ENCODE measurements at regions not wholly inside any gene's neighbourhood (a gene's known extent, or its start where the extent isn't known, plus 50 kb on each side); places are given as distances from the start of the nearest gene placed in this dataset.

DNA sequence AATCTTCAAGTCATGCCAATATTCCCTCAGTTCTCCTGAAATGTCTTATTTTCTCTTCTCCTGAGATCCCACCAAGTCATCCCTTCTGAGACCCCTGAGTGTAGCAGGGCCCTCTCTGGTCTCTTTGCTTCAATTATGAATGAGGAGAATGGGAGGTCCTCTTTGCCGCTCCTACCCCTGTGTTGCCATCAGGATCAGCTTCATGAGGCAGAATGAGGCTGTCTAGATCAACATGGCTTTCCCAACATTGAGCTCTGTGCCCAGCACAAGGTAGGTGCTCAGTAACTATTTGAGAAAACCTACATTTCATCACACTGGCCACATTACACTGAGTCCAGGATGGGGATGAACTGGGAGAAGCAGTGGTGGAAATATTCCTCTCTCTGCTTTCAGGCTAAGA, 107.2 kb downstream of the ZNF280B start:
- TF ChIP-seq, protein P1, sequence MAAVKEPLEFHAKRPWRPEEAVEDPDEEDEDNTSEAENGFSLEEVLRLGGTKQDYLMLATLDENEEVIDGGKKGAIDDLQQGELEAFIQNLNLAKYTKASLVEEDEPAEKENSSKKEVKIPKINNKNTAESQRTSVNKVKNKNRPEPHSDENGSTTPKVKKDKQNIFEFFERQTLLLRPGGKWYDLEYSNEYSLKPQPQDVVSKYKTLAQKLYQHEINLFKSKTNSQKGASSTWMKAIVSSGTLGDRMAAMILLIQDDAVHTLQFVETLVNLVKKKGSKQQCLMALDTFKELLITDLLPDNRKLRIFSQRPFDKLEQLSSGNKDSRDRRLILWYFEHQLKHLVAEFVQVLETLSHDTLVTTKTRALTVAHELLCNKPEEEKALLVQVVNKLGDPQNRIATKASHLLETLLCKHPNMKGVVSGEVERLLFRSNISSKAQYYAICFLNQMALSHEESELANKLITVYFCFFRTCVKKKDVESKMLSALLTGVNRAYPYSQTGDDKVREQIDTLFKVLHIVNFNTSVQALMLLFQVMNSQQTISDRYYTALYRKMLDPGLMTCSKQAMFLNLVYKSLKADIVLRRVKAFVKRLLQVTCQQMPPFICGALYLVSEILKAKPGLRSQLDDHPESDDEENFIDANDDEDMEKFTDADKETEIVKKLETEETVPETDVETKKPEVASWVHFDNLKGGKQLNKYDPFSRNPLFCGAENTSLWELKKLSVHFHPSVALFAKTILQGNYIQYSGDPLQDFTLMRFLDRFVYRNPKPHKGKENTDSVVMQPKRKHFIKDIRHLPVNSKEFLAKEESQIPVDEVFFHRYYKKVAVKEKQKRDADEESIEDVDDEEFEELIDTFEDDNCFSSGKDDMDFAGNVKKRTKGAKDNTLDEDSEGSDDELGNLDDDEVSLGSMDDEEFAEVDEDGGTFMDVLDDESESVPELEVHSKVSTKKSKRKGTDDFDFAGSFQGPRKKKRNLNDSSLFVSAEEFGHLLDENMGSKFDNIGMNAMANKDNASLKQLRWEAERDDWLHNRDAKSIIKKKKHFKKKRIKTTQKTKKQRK (IDR thresholded peaks at IDR 0.05; ENCODE audit: low read length) = no peak
- TF ChIP-seq, protein P2, sequence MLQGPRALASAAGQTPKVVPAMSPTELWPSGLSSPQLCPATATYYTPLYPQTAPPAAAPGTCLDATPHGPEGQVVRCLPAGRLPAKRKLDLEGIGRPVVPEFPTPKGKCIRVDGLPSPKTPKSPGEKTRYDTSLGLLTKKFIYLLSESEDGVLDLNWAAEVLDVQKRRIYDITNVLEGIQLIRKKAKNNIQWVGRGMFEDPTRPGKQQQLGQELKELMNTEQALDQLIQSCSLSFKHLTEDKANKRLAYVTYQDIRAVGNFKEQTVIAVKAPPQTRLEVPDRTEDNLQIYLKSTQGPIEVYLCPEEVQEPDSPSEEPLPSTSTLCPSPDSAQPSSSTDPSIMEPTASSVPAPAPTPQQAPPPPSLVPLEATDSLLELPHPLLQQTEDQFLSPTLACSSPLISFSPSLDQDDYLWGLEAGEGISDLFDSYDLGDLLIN (CRISPR knock-in tag; IDR thresholded peaks at IDR 0.05; ENCODE audit: borderline replicate concordance) = no peak
- TF ChIP-seq MLLT10 (CRISPR knock-in tag; IDR thresholded peaks at IDR 0.05) (no peak), ZNF224 (CRISPR knock-in tag; IDR thresholded peaks at IDR 0.05) (no peak), ZNF136 (CRISPR knock-in tag; IDR thresholded peaks at IDR 0.05; ENCODE audit: low read depth) (no peak), HNF4G (IDR thresholded peaks at IDR 0.05; ENCODE audit: borderline replicate concordance, low read depth, low read length) (no peak), HNF4G (CRISPR knock-in tag; IDR thresholded peaks at IDR 0.05; ENCODE audit: borderline replicate concordance, low read depth) (no peak), PHF8 (CRISPR knock-in tag; IDR thresholded peaks at IDR 0.05) (no peak), SRSF4 (IDR thresholded peaks at IDR 0.05; ENCODE audit: low read depth, low read length, poor library complexity, severe bottlenecking) (no peak), HNRNPLL (IDR thresholded peaks at IDR 0.05; ENCODE audit: low read depth, low read length, poor library complexity, severe bottlenecking) (no peak)
- TF ChIP-seq, protein P3, sequence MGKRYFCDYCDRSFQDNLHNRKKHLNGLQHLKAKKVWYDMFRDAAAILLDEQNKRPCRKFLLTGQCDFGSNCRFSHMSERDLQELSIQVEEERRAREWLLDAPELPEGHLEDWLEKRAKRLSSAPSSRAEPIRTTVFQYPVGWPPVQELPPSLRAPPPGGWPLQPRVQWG (CRISPR knock-in tag; IDR thresholded peaks at IDR 0.05; ENCODE audit: borderline replicate concordance, low read depth) = no peak
- TF ChIP-seq, protein P4, sequence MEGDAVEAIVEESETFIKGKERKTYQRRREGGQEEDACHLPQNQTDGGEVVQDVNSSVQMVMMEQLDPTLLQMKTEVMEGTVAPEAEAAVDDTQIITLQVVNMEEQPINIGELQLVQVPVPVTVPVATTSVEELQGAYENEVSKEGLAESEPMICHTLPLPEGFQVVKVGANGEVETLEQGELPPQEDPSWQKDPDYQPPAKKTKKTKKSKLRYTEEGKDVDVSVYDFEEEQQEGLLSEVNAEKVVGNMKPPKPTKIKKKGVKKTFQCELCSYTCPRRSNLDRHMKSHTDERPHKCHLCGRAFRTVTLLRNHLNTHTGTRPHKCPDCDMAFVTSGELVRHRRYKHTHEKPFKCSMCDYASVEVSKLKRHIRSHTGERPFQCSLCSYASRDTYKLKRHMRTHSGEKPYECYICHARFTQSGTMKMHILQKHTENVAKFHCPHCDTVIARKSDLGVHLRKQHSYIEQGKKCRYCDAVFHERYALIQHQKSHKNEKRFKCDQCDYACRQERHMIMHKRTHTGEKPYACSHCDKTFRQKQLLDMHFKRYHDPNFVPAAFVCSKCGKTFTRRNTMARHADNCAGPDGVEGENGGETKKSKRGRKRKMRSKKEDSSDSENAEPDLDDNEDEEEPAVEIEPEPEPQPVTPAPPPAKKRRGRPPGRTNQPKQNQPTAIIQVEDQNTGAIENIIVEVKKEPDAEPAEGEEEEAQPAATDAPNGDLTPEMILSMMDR (CRISPR knock-in tag; IDR thresholded peaks at IDR 0.05) = no peak
- TF ChIP-seq, protein P5, sequence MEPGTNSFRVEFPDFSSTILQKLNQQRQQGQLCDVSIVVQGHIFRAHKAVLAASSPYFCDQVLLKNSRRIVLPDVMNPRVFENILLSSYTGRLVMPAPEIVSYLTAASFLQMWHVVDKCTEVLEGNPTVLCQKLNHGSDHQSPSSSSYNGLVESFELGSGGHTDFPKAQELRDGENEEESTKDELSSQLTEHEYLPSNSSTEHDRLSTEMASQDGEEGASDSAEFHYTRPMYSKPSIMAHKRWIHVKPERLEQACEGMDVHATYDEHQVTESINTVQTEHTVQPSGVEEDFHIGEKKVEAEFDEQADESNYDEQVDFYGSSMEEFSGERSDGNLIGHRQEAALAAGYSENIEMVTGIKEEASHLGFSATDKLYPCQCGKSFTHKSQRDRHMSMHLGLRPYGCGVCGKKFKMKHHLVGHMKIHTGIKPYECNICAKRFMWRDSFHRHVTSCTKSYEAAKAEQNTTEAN (CRISPR knock-in tag; conservative IDR thresholded peaks at IDR 0.05) = no peak
- TF ChIP-seq, protein P6, sequence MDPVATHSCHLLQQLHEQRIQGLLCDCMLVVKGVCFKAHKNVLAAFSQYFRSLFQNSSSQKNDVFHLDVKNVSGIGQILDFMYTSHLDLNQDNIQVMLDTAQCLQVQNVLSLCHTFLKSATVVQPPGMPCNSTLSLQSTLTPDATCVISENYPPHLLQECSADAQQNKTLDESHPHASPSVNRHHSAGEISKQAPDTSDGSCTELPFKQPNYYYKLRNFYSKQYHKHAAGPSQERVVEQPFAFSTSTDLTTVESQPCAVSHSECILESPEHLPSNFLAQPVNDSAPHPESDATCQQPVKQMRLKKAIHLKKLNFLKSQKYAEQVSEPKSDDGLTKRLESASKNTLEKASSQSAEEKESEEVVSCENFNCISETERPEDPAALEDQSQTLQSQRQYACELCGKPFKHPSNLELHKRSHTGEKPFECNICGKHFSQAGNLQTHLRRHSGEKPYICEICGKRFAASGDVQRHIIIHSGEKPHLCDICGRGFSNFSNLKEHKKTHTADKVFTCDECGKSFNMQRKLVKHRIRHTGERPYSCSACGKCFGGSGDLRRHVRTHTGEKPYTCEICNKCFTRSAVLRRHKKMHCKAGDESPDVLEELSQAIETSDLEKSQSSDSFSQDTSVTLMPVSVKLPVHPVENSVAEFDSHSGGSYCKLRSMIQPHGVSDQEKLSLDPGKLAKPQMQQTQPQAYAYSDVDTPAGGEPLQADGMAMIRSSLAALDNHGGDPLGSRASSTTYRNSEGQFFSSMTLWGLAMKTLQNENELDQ (CRISPR knock-in tag; IDR thresholded peaks at IDR 0.05; ENCODE audit: borderline replicate concordance) = no peak

All from HepG2 (cell line).